NCI-H146 treated with DMSO at 0.1 percent for 48 hours (cell line): ENCODE measurements at regions not wholly inside any gene's neighbourhood (a gene's known extent, or its start where the extent isn't known, plus 50 kb on each side); places are given as distances from the start of the nearest gene placed in this dataset.
"Not testable (repeated sequence)": the region's sequence is repeated elsewhere in the genome, so short reads cannot be mapped to it uniquely, and the experiment has no call there.

Source experiments
- DNase-seq: peaks from one replicate; lab custom pipeline; 2025; ENCODE audit not compliant: unreplicated experiment; lab: John Stamatoyannopoulos, UW

GRCh38 chr10:30703446-30703845 is 73.9 kb upstream of the LYZL2 start:
- DNase-seq, result not testable (repeated sequence)

DNA sequence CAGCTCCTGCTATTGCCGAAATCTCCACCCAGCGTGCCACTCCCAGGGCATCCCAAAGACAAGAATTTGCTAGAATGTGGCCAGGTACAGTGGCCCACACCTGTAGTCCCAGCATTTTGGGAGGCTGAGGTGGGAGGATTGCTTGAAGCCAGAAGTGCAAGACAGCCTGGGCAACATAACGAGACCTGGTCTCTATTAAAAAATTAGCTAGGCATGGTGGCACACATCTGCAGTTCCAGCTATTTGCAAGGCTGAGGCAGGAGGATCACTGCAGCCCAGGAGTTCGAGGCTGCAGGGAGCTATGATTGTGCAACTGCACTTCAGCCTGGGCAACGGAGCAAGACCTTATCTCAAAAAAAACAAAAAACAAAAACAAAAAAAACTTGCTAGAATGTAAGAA is 73.3 kb upstream of the LYZL2 start:
- DNase-seq, result no peak

GRCh38 chr10:30701451-30702173 is 72.1 kb upstream of the LYZL2 start:
- DNase-seq, result no peak

GRCh38 chr10:30697806-30698205 is 68.3 kb upstream of the LYZL2 start:
- DNase-seq, result no peak

DNA sequence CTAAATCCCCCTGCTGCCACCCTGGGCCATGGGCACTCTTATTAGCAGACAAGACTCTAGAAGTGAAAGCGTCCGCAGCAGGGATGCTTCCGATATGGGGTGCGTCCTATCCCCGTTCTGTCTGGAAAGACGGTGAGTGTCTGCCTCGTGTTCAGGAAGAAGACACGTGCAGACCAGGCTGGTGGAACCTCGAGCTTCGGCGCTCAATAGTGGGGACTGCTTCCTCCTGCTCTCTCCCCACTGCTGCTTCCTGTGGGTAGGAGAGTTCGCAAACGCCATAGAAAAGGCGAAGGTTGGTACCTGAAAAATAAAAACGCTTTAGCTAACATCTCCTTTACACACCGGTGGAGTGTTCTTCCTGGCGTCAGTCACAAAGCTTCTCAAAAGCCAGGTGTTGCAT is 67.7 kb upstream of the LYZL2 start:
- not testable (repeated sequence) for DNase-seq

GRCh38 chr10:30696416-30697185 is 67.0 kb upstream of the LYZL2 start:
- not testable (repeated sequence) for DNase-seq

DNA sequence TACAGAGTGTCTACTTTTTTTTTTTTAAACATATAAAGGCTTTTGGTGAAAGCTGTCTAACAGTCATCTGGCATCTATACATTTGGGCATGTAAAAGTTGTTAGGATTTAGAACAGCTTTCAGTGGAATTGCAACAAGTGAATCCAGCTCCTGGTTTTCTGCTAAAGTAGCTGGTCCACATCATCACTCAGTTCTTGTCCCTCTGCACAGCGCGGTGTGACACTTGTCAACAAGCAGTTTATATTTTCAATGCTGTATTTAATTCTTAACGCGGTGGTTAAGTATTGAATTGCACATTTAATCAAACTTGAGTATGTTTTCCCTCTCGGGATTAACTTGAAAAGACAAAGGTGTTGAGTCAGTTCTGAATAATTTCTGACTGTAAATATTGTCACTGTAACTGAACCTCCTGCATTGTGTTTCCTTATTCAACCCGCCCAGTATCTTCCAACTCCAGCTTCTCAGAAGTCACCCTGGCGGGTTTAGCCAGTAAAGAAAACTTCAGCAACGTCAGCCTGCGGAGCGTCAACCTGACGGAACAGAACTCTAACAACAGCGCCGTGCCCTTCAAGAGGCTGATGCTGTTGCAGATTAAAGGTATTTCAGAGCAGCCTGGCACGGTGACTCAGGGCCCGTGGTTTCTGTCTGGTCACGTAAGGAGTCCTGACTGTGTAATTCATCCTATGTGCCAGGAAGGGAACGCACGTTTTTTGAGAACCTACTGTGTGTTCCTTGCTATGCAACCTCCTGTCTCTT is 66.1 kb upstream of the LYZL2 start:
- not testable (repeated sequence) for DNase-seq

GRCh38 chr10:30694518-30695228 is 65.1 kb upstream of the LYZL2 start:
- no peak for DNase-seq

- no peak for DNase-seq
Measured at GRCh38 chr10:30691639-30692015, 62.1 kb upstream of the LYZL2 start.

- not testable (repeated sequence) for DNase-seq
Measured at GRCh38 chr10:30690948-30691638, 61.5 kb upstream of the LYZL2 start.

DNA sequence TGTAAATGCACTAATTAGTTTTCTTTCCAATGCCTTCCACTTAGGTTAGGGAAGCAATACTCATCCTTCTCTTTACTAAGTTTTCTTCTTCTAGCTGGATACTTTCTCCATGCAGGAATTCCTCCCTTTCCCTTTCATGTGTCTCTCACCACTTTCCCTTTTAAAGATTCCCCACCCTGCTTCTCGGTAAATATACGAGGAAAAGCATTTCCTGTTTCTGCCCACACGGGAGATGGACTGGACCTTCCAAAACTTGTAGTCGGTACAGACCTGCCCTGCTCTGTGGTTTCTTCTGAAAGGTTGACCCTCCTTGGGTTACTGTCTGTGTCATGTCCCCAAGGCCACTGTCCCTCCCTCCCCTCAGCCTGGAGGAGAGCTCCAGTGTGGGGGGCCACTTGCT is 58.9 kb upstream of the LYZL2 start:
- DNase-seq, result no peak

- peak; percentile 10 for DNase-seq
Measured at GRCh38 chr10:30687698-30688213, 58.2 kb upstream of the LYZL2 start.

DNA sequence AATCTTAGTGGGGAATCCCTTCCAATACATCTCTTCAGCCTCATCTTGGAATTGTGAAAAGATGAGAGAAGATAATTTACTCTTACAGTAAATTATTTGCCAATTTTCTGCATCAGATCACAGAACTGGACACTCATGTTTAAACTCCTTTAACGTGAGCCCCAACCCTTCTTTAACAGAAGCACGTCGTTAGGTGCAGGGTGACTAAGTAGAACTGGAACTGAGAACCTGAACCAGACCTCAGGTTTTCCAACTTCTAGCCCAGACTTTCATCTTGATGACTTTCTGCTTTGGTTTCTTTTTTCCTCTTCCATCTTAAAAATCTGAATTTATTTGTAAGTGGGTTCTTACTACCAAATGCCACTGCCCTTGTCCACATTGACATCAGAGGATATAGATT is 57.2 kb upstream of the LYZL2 start:
- no peak for DNase-seq

GRCh38 chr10:30683496-30683895 is 53.9 kb upstream of the LYZL2 start:
- DNase-seq, result no peak

DNA sequence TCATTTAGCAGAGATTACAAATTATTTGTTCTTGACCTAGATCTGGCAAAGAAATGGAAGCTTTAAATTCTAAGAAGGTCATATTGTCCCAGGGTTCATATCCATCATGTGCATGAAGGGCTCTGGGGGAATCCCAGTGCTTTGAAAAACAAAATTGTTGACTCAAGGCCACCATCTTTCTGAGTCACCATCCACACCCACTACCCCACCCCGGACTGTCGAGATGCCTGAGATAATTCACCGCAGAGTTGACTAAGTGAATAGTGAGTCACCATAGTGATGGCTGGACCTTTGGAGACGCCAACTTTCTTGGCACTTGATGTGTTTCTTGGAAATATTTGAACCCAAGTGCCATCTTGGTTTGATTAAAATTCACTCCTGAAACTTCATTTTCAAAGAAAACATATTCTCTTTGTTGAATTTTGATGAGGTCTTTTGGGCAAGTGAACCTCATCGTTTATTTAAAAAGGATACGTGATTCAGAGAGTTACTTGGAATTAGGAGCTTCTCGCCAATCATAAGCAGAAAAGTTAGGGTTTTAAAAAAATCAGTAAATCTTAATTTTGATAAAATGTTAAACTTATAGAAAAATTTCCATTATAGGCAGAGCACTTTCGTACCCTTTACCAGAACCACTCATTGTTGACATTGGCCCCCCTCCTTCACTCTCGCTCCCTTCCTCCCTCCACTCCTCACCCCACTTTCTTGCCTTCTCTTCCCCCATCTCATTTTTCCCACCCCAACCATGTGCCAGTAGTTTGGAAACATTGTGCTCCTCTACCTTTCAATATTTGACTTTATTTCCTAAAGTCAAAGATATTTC is 53.0 kb upstream of the LYZL2 start:
- DNase-seq, result not testable (repeated sequence)

- DNase-seq, result no peak
Measured at GRCh38 chr10:30680908-30681307, 51.4 kb upstream of the LYZL2 start.
